22Rv1 (cell line): ENCODE measurements at regions not wholly inside any gene's neighbourhood (a gene's known extent, or its start where the extent isn't known, plus 50 kb on each side); places are given as distances from the start of the nearest gene placed in this dataset.

Source experiments
- CTCF ChIP-seq: fragments of 450-650 bp; IDR thresholded peaks from 2 replicates; pipeline ENCODE4 v1.5.1; 2017; ENCODE audit warnings: mild to moderate bottlenecking
- ZFX ChIP-seq: fragments of 450-650 bp; IDR thresholded peaks from 2 replicates; pipeline ENCODE4 v1.6.1; 2017; ENCODE audit warnings: antibody characterized with exemption, borderline replicate concordance

- TF ChIP-seq CTCF: no peak
- no peak for TF ChIP-seq ZFX
Measured at GRCh38 chr5:67510204-67510603, 313.6 kb upstream of the CD180 start.
